ENCODE measurements at regions not wholly inside any gene's neighbourhood (a gene's known extent, or its start where the extent isn't known, plus 50 kb on each side); places are given as distances from the start of the nearest gene placed in this dataset.

- TF ChIP-seq POLR2A (IDR thresholded peaks at IDR 0.05) = no peak
- no peak for TF ChIP-seq CTCF (IDR thresholded peaks at IDR 0.05)
Measured at GRCh38 chr15:101123222-101123910, 128.5 kb downstream of the CHSY1 start.
